Ovary (tissue), 3 donors: ENCODE measurements at regions not wholly inside any gene's neighbourhood (a gene's known extent, or its start where the extent isn't known, plus 50 kb on each side); places are given as distances from the start of the nearest gene placed in this dataset.

Experiments used
- POLR2A ChIP-seq: fragments of 450-650 bp; IDR thresholded peaks from one replicate; pipeline ENCODE4 v1.6.1; 2017; ENCODE audit warnings: antibody characterized with exemption, mild to moderate bottlenecking, moderate library complexity
- TF ChIP-seq, protein P1 (sequence below), 3 donors: fragments of 450-650 bp in 2 of 3; fragments of 200-600 bp in 1 of 3; IDR thresholded peaks; one replicate each; pipeline versions ENCODE4 v1.5.1 to v1.8.0; 2016 to 2022; ENCODE audit warnings: antibody characterized with exemption in 3 of 3, mild to moderate bottlenecking in 1 of 3
- donor health status: DM: no; HTN: no; CAD: no.

DNA sequence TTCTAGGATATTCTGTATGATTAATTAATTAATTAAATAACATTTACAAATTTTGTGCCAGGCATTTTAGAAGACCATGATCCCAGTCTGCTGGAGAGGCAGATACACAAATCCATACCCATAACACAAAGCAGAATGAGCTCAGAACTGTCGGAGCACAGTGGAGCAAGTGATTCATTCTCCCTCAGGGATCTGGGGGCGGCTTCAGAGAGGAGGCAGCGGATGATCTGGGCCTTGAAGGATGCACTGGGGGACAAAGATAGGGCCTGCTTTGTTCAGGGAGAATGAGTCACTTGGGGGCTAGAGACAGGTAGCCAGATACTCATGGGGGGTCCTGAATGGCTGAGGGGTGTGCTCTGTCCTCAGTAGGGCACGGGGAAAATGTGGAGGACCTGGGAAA, 50.9 kb upstream of the TRABD2B start:
- TF ChIP-seq, protein P1, sequence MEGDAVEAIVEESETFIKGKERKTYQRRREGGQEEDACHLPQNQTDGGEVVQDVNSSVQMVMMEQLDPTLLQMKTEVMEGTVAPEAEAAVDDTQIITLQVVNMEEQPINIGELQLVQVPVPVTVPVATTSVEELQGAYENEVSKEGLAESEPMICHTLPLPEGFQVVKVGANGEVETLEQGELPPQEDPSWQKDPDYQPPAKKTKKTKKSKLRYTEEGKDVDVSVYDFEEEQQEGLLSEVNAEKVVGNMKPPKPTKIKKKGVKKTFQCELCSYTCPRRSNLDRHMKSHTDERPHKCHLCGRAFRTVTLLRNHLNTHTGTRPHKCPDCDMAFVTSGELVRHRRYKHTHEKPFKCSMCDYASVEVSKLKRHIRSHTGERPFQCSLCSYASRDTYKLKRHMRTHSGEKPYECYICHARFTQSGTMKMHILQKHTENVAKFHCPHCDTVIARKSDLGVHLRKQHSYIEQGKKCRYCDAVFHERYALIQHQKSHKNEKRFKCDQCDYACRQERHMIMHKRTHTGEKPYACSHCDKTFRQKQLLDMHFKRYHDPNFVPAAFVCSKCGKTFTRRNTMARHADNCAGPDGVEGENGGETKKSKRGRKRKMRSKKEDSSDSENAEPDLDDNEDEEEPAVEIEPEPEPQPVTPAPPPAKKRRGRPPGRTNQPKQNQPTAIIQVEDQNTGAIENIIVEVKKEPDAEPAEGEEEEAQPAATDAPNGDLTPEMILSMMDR (IDR thresholded peaks at IDR 0.05), result no peak
- no peak for TF ChIP-seq POLR2A
